ENCODE measurements at regions not wholly inside any gene's neighbourhood (a gene's known extent, or its start where the extent isn't known, plus 50 kb on each side); places are given as distances from the start of the nearest gene placed in this dataset.

DNA sequence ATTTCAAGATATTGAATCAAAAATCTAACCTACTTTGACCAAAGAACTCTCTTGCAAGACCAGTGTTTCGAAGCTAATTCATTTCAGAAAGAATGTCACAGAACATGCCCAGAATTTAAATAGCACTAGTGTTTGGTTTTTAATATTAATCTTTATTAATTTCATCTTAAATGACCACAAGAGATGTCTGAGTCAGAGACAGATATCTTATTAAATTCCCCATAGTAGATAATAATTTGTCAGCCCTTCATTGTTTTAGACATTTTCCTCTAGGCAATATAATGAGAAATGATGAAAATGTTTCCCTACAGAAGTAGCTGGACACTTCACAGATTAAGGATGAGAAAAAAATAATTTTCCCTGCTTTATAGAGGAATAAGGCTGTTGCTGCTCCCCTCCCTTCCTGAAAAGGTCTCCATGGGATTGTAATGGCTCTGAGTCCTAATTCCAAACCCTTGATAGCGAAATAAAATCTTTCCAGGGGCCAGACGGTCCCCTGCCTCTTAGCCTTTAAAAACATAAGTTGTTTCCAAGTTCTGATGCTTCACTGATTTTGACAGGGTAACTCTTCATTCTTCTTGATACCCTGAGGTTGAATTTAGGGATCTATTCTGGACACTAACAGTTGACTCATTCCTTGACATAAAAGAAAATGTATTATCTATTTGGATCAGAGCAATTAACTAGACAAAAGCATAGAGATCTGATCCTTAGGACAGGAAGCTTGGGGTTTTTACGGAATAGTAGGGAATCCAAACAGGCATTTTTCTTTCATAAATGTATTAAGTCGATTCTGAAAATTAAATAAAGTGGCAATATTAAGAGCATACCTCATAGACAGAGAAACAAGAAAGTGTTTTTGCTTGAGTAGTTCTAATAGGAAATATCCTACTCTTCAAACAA is 820.8 kb downstream of the BRINP3 start:
- TF ChIP-seq, protein P1, sequence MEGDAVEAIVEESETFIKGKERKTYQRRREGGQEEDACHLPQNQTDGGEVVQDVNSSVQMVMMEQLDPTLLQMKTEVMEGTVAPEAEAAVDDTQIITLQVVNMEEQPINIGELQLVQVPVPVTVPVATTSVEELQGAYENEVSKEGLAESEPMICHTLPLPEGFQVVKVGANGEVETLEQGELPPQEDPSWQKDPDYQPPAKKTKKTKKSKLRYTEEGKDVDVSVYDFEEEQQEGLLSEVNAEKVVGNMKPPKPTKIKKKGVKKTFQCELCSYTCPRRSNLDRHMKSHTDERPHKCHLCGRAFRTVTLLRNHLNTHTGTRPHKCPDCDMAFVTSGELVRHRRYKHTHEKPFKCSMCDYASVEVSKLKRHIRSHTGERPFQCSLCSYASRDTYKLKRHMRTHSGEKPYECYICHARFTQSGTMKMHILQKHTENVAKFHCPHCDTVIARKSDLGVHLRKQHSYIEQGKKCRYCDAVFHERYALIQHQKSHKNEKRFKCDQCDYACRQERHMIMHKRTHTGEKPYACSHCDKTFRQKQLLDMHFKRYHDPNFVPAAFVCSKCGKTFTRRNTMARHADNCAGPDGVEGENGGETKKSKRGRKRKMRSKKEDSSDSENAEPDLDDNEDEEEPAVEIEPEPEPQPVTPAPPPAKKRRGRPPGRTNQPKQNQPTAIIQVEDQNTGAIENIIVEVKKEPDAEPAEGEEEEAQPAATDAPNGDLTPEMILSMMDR (IDR thresholded peaks at IDR 0.05) = no peak
- TF ChIP-seq POLR2A (IDR thresholded peaks at IDR 0.05) = no peak

All from esophagus squamous epithelium (tissue), 4 donors.